ENCODE measurements at regions not wholly inside any gene's neighbourhood (a gene's known extent, or its start where the extent isn't known, plus 50 kb on each side); places are given as distances from the start of the nearest gene placed in this dataset.

DNA sequence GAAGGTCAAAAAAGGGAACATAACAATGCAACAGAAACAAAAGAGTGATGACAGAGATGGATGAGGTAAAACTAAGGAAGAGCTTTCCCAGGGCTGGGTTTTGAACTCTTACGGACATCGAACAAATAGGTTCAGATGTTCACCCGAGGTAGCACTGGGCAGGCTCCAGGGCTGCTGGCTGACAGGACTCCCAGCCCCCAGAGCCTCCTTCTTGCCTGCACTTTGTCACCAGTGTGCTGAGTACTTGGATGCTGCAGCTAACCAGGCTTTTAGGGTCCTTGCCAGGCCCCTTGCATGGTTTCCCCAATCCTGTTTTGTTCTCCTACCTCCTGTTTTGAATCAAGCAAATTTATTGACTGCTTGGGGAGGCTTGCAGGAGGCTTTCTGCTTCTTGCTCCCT is 322.9 kb downstream of the DYSF start:
- H3K4me3 ChIP-seq (ENCODE audit: low read depth, low read length) = no peak overlapping the region
- no peak for DNase-seq (ENCODE audit: low read depth)
- TF ChIP-seq, protein P1, sequence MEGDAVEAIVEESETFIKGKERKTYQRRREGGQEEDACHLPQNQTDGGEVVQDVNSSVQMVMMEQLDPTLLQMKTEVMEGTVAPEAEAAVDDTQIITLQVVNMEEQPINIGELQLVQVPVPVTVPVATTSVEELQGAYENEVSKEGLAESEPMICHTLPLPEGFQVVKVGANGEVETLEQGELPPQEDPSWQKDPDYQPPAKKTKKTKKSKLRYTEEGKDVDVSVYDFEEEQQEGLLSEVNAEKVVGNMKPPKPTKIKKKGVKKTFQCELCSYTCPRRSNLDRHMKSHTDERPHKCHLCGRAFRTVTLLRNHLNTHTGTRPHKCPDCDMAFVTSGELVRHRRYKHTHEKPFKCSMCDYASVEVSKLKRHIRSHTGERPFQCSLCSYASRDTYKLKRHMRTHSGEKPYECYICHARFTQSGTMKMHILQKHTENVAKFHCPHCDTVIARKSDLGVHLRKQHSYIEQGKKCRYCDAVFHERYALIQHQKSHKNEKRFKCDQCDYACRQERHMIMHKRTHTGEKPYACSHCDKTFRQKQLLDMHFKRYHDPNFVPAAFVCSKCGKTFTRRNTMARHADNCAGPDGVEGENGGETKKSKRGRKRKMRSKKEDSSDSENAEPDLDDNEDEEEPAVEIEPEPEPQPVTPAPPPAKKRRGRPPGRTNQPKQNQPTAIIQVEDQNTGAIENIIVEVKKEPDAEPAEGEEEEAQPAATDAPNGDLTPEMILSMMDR (IDR thresholded peaks at IDR 0.05; ENCODE audit: low read depth, low read length, missing control alignments) = no peak

DNA sequence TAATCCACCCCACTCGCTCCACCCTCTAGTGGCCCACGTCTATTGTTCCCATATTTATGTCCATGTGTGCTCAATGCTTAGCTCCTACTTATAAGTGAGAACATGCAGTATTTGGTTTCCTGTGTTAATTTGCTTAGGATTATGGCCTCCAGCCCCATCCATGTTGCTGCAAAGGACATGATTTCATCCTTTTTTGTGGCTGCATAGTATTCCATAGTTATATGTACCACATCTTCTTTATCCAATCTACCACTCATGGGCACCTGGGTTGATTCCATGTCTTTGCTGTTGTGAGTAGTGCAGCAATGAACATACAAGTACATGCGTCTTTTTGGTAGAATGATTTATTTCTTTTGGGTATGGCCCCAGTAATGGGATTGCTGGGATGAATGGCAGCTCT is 319.9 kb downstream of the DYSF start:
- H3K4me3 ChIP-seq (ENCODE audit: low read depth, low read length) = no peak overlapping the region
- no peak for DNase-seq (ENCODE audit: low read depth)
- TF ChIP-seq, protein P1 (IDR thresholded peaks at IDR 0.05; ENCODE audit: low read depth, low read length, missing control alignments) = no peak

DNA sequence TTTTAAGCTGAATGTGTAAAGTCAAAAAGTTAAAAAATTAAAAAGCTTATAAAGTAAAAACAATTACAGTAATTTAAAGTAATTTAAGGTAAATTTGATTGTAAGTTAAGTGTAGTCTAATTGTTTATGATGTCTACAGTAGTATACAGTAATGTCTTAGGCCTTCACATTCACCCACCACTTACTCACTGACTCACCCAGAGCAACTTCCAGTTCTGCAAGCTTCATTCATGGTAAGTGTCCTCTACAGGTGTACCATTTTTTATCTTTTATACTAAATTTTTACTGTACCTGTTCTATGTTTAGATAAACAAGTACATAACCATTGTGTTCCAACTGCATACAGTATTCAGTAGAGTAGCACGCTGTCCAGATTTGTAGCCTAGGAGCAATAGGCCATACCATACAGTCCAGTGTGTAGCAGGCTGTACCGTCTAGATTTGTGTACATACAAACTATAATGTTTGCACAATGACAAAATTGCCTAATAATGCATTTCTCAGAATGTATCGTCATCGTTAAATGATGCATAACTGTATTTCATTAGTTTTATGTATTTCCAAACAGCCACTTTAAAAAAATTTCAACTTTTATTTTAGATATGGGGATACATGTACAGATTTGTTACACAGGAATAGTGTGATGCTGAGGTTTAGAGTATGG is 319.3 kb downstream of the DYSF start:
- no peak for DNase-seq (ENCODE audit: low read depth)
- TF ChIP-seq, protein P1 (IDR thresholded peaks at IDR 0.05; ENCODE audit: low read depth, low read length, missing control alignments) = no peak
- H3K4me3 ChIP-seq (ENCODE audit: low read depth, low read length) = no peak overlapping the region

DNA sequence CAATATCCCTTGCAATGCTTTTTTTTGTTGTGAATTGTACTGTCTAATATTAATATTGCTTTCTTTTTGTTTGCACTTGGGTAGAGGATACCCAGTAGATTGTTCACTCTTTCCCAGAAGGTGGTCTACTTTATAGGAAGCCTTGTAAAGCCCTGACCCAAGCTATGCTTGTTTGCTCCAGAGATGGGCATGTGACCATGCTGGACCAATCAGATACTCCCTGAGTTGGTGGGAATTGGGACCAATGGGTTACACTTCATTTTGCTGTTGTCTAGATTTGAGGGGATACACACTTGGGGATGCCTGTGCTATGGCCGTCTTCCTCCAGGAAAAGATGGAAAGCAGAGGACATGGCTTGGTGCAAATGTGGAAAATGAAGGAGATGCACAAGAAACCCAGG is 314.3 kb downstream of the DYSF start:
- DNase-seq (ENCODE audit: low read depth) = no peak
- no peak overlapping the region for H3K4me3 ChIP-seq (ENCODE audit: low read depth, low read length)
- TF ChIP-seq, protein P1 (IDR thresholded peaks at IDR 0.05; ENCODE audit: low read depth, low read length, missing control alignments) = no peak

DNA sequence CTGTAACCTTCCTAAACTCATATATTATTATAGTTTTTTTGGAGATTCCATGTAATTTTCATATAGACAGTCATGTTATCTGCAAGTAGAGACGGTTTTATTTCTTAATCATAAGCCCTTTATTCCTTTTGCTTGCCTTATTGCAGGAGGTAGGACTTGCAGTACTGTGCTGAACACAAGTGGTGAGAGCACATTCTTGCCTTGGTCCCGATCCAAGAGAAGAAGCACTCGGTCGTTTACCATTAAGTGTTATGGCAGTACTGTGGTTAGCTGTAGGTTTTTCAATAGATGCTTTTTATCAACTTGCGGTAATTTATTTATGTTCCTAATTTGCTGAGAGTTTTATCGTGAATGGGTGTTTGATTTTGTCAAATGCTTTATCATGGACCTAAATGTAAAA is 305.7 kb downstream of the DYSF start:
- H3K4me3 ChIP-seq (ENCODE audit: low read depth, low read length) = no peak overlapping the region
- TF ChIP-seq, protein P1 (IDR thresholded peaks at IDR 0.05; ENCODE audit: low read depth, low read length, missing control alignments) = no peak
- no peak for DNase-seq (ENCODE audit: low read depth)

DNA sequence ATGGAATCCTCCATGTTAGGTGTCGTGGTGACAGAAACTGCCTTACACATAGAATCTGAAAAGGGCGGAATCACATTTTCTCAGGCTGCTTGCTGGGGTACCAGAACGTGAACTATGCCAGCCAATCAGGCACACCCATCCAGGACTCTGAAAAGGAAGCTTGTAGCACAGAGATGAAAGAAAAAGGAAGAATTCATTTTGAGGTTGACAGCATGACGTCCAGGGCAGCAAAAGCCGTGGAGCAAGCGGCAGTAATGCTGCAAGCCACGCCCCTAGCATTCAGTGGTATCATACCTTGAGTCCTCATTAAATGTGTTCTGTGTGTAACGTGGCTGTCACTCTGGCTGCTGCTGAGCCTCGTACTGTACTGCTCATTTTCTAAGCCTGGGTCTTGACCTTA is 304.0 kb downstream of the DYSF start:
- H3K4me3 ChIP-seq (ENCODE audit: low read depth, low read length) = no peak overlapping the region
- no peak for DNase-seq (ENCODE audit: low read depth)
- TF ChIP-seq, protein P1 (IDR thresholded peaks at IDR 0.05; ENCODE audit: low read depth, low read length, missing control alignments) = no peak

DNA sequence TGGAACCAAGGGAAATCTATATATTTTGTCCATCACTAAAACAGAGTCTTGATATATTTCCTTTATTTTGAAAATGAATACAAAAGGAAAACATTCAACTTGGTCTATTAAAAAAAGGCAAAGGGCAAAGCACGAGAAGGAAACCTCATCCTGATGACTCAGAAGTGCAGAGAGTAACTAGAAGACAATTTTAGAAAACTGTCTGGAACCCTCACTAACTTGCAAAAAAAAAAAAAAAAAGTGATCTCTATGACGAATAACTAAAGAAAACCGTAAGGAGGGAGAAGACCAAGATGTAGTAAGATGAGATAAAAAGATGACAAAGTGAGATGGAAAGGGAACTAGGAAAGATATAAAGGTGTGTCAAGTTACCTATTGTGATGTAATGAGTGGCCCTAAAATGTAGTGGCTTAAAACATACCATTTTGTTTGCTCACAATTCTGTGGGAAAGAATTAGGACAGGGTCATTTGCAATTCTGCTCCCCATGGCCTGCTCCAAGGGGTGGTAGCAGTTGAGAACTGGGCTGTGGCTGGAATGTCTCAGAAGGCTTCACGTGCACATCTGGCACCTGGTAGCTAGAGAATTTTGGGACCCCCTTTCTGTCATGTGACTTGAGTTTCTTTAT is 303.0 kb downstream of the DYSF start:
- TF ChIP-seq, protein P1 (IDR thresholded peaks at IDR 0.05; ENCODE audit: low read depth, low read length, missing control alignments) = no peak
- no peak for DNase-seq (ENCODE audit: low read depth)
- H3K4me3 ChIP-seq (ENCODE audit: low read depth, low read length) = no peak overlapping the region
